CD14-positive monocyte (primary cell): ENCODE measurements at regions not wholly inside any gene's neighbourhood (a gene's known extent, or its start where the extent isn't known, plus 50 kb on each side); places are given as distances from the start of the nearest gene placed in this dataset.

ENCODE experiments used
- DNase-seq, 3 donors: peaks; one replicate each; pipeline ENCODE4 v3.0.0-alpha.2; 2011 to 2022
- H2AFZ ChIP-seq: 2 replicates; pipeline ENCODE4 v1.6.0; 2012; ENCODE audit warnings: mild to moderate bottlenecking, low read depth, low read length, inconsistent platforms; ENCODE audit not compliant: insufficient read depth, poor library complexity, severe bottlenecking
- H3K27ac ChIP-seq, 2 donors: 1 replicate in 1 of 2; 2 replicates in 1 of 2; pipeline ENCODE4 v1.5.1; 2012 to 2013; ENCODE audit warnings: low read length in 2 of 2, control low read depth in 1 of 2, inconsistent platforms in 1 of 2, low read depth in 1 of 2, mild to moderate bottlenecking in 1 of 2
- H3K27me3 ChIP-seq, 2 donors: one replicate each; pipeline versions ENCODE4 v1.6.0 to v1.6.1; 2011 to 2013; ENCODE audit warnings: low read length in 2 of 2; ENCODE audit not compliant: control insufficient read depth in 2 of 2, insufficient read depth in 2 of 2
- H3K36me3 ChIP-seq, 2 donors: replicated peaks in 1 of 2; 1 replicate in 1 of 2; 2 replicates in 1 of 2; pipeline versions ENCODE4 v1.5.1 to v1.6.1; 2012 to 2013; ENCODE audit warnings: low read length in 2 of 2, control low read depth in 1 of 2, inconsistent platforms in 1 of 2, mild to moderate bottlenecking in 1 of 2; ENCODE audit not compliant: insufficient read depth in 2 of 2, control insufficient read depth in 1 of 2
- H3K4me1 ChIP-seq, 2 donors: 1 replicate in 1 of 2; 2 replicates in 1 of 2; pipeline versions ENCODE4 v1.5.1 to v1.6.1; 2012 to 2013; ENCODE audit warnings: low read length in 2 of 2, control low read depth in 1 of 2, inconsistent platforms in 1 of 2, mild to moderate bottlenecking in 1 of 2, moderate library complexity in 1 of 2; ENCODE audit not compliant: insufficient read depth in 2 of 2, control insufficient read depth in 1 of 2
- H3K4me2 ChIP-seq: replicated peaks from 2 replicates; pipeline ENCODE3; 2012; ENCODE audit warnings: low read length, moderate library complexity, mild to moderate bottlenecking; ENCODE audit not compliant: poor library complexity, severe bottlenecking; ENCODE audit errors: extremely low read depth
- H3K4me3 ChIP-seq, 3 experiments: fragments of 200-600 bp in 1 of 3; sonication (generic) in 1 of 3; replicated peaks in 1 of 3; 1 replicate in 2 of 3; 2 replicates in 1 of 3; pipeline ENCODE4 v1.5.1; 2011 to 2013; ENCODE audit warnings: low read length in 3 of 3, mild to moderate bottlenecking in 3 of 3, control low read depth in 2 of 3, low read depth in 2 of 3, inconsistent platforms in 1 of 3, moderate library complexity in 1 of 3
- H3K79me2 ChIP-seq: 2 replicates; pipeline ENCODE4 v1.6.0; 2012; ENCODE audit warnings: mild to moderate bottlenecking, control low read depth, inconsistent platforms, low read length, moderate library complexity; ENCODE audit not compliant: insufficient read depth
- H3K9ac ChIP-seq: 2 replicates; pipeline ENCODE4 v1.6.0; 2017; ENCODE audit warnings: low read length, mild to moderate bottlenecking; ENCODE audit not compliant: insufficient read depth, poor library complexity, severe bottlenecking
- H3K9me3 ChIP-seq, 2 donors: replicated peaks in 1 of 2; 1 replicate in 1 of 2; 2 replicates in 1 of 2; pipeline versions ENCODE4 v1.5.1 to v1.6.1; 2012 to 2013; ENCODE audit warnings: low read length in 2 of 2, control low read depth in 1 of 2; ENCODE audit not compliant: control insufficient read depth in 1 of 2, insufficient read depth in 1 of 2
- H4K20me1 ChIP-seq: 2 replicates; pipeline ENCODE4 v1.6.0; 2012; ENCODE audit warnings: mild to moderate bottlenecking, low read length, control low read depth, moderate library complexity; ENCODE audit not compliant: insufficient read depth
- H3K27ac Mint-ChIP-seq, 7 donors: one replicate each; pipeline ENCODE4 v1.8.0; 2020; ENCODE audit warnings: mild to moderate bottlenecking in 7 of 7, mixed read lengths in 7 of 7, moderate library complexity in 6 of 7, inconsistent platforms in 2 of 7
- H3K27me3 Mint-ChIP-seq, 3 donors: one replicate each; pipeline ENCODE4 v1.8.0; 2021 to 2022; ENCODE audit warnings: low read depth in 3 of 3, mild to moderate bottlenecking in 3 of 3, mixed read lengths in 3 of 3, moderate library complexity in 3 of 3, inconsistent platforms in 1 of 3
- H3K36me3 Mint-ChIP-seq, 2 donors: one replicate each; pipeline ENCODE4 v1.8.0; 2020; ENCODE audit warnings: mixed read lengths in 2 of 2, inconsistent platforms in 1 of 2, mild to moderate bottlenecking in 1 of 2
- H3K4me1 Mint-ChIP-seq: one replicate; pipeline ENCODE4 v1.8.0; 2020; ENCODE audit warnings: mild to moderate bottlenecking, mixed read lengths
- H3K4me3 Mint-ChIP-seq, 2 donors: one replicate each; pipeline ENCODE4 v1.8.0; 2020; ENCODE audit warnings: mild to moderate bottlenecking in 2 of 2, mixed read lengths in 2 of 2, moderate library complexity in 1 of 2
- H3K9me3 Mint-ChIP-seq, 7 donors: one replicate each; pipeline ENCODE4 v1.8.0; 2020 to 2022; ENCODE audit warnings: mixed read lengths in 7 of 7, mild to moderate bottlenecking in 6 of 7, moderate library complexity in 6 of 7, inconsistent platforms in 2 of 7
- WGBS: methylation state at CpG from one replicate; pipeline ENCODE4 v1.1.5; 2013; ENCODE audit warnings: missing lambda C conversion rate; ENCODE audit not compliant: insufficient coverage; 5-methylcytosine and 5-hydroxymethylcytosine counted together
- intact Hi-C, 2 donors: fragments of 100-400 bp; cut with micrococcal nuclease; formaldehyde crosslinking; loops; one replicate each; pipeline versions ENCODE4 v1.15.0 to v1.15.1; 2023
- TF ChIP-seq, protein P1 (sequence below): fragments of 200-600 bp; IDR thresholded peaks from one replicate; pipeline ENCODE4 v1.8.0; 2022; ENCODE audit warnings: antibody characterized with exemption, mild to moderate bottlenecking

- Mint-ChIP-seq H3K4me1 (no peaks in the 10 kb centered on the region), H3K27ac (peak overlapping the region in 1 of 7 donors; percentile 31), H3K36me3 (no peaks in the 10 kb centered on the region), H3K9me3 (peaks cover 0 to 2% (median 0%) of the 10 kb centered on the region in 7 donors), H3K4me3 (no peak overlapping the region), H3K27me3 (peaks cover 0 to 1% (median 1%) of the 10 kb centered on the region in 3 donors)
- DNase-seq = no peak
- H2AFZ ChIP-seq = no peak overlapping the region
- TF ChIP-seq, protein P1, sequence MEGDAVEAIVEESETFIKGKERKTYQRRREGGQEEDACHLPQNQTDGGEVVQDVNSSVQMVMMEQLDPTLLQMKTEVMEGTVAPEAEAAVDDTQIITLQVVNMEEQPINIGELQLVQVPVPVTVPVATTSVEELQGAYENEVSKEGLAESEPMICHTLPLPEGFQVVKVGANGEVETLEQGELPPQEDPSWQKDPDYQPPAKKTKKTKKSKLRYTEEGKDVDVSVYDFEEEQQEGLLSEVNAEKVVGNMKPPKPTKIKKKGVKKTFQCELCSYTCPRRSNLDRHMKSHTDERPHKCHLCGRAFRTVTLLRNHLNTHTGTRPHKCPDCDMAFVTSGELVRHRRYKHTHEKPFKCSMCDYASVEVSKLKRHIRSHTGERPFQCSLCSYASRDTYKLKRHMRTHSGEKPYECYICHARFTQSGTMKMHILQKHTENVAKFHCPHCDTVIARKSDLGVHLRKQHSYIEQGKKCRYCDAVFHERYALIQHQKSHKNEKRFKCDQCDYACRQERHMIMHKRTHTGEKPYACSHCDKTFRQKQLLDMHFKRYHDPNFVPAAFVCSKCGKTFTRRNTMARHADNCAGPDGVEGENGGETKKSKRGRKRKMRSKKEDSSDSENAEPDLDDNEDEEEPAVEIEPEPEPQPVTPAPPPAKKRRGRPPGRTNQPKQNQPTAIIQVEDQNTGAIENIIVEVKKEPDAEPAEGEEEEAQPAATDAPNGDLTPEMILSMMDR = no peak
- no peak overlapping the region for H3K4me3 ChIP-seq
- H4K20me1 ChIP-seq = no peaks in the 10 kb centered on the region
- H3K9ac ChIP-seq = no peak overlapping the region
- intact Hi-C loops = no loop called here
- no peaks in the 10 kb centered on the region for H3K79me2 ChIP-seq
- no peak overlapping the region for H3K27ac ChIP-seq
- no peaks in the 10 kb centered on the region for H3K9me3 ChIP-seq
- no peaks in the 10 kb centered on the region for H3K27me3 ChIP-seq
- H3K36me3 ChIP-seq = no peaks in the 10 kb centered on the region
- H3K4me1 ChIP-seq = no peaks in the 10 kb centered on the region
- no CpG with 5 or more reads among the region's 2 CpGs for WGBS
- H3K4me2 ChIP-seq = no peak overlapping the region
Measured at GRCh38 chr21:16187603-16188301, 458.0 kb downstream of the USP25 start.

- peaks cover 28 to 48% of the 10 kb centered on the region in 2 donors for H3K4me1 ChIP-seq
- Mint-ChIP-seq H3K36me3 (no peaks in the 10 kb centered on the region), H3K4me1 (peaks cover 41% of the 10 kb centered on the region), H3K27me3 (peaks cover 0 to 1% (median 0%) of the 10 kb centered on the region in 3 donors), H3K4me3 (no peak overlapping the region), H3K27ac (no peak overlapping the region), H3K9me3 (peaks cover 0 to 2% (median 0%) of the 10 kb centered on the region in 7 donors)
- no peak overlapping the region for H3K4me2 ChIP-seq
- H3K79me2 ChIP-seq = no peaks in the 10 kb centered on the region
- H3K9ac ChIP-seq = no peak overlapping the region
- H3K27ac ChIP-seq = no peak overlapping the region
- H3K4me3 ChIP-seq = no peak overlapping the region
- peak in 1 of 3 donors; percentile 7 for DNase-seq
- H2AFZ ChIP-seq = no peak overlapping the region
- no peaks in the 10 kb centered on the region for H3K27me3 ChIP-seq
- H4K20me1 ChIP-seq = no peaks in the 10 kb centered on the region
- TF ChIP-seq, protein P1 = no peak
- no CpG with 5 or more reads among the region's 2 CpGs for WGBS
- intact Hi-C loops = no loop called here
- H3K9me3 ChIP-seq = no peaks in the 10 kb centered on the region
- H3K36me3 ChIP-seq = no peaks in the 10 kb centered on the region
Measured at GRCh38 chr21:16192902-16193301, 463.1 kb downstream of the USP25 start.
